ENCODE measurements at regions not wholly inside any gene's neighbourhood (a gene's known extent, or its start where the extent isn't known, plus 50 kb on each side); places are given as distances from the start of the nearest gene placed in this dataset.

DNA sequence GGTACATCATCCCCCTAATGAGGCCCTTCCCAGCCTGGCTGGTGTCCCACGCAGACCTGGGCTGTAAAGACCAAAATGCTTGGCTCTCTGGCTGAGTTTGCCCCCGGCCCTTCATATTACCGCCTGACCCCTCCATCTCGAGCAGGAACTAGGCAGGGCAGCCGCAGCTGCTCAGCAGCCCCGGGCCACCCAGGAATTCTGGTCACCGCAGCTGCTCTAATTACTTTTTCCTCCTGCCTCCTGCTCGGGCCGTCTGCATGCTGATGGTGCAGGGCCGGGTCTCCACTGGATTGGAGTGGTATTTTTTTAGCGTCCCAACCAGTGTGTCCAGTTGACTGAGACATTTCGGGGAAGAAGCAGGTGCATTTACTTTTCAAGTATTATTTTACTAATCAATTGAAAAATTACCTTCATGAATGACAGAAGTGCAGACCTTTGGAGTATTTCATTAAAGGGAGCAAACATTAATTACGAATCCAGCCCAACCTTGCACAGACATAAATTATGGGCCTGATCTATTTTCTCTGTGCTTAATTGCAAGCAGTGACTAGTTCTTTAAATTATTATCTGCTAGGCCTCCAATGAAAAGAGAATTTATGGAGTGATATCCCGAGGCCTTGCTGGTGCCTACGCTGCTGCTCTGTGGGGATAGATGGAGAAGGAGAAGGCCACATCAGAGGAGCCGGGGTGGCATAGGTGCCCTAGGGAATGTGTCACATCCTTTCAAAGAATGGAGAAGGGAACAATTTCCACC is 176.2 kb downstream of the CYLD start:
- no peaks in the 10 kb centered on the region for H3K79me2 ChIP-seq (ENCODE audit: control insufficient read depth, insufficient read depth, low read length)
- TF ChIP-seq JUN (IDR thresholded peaks at IDR 0.05; ENCODE audit: borderline replicate concordance, insufficient read depth, insufficient read length, low read depth) (no peak), GATA2 (IDR thresholded peaks at IDR 0.05; ENCODE audit: insufficient read depth, insufficient read length, low read depth, low read length) (no peak), FOS (IDR thresholded peaks at IDR 0.05; ENCODE audit: borderline replicate concordance, insufficient read depth, low read length) (no peak), CTCF (IDR thresholded peaks at IDR 0.05; ENCODE audit: extremely low read depth in 1 of 2, insufficient read depth in 1 of 2, low read depth in 1 of 2, low read length in 2 of 2) (no peak), POLR2A (IDR thresholded peaks at IDR 0.05; ENCODE audit: low read depth, low read length) (no peak), EZH2 (IDR thresholded peaks at IDR 0.05; ENCODE audit: borderline replicate concordance, low read depth, low read length, severe bottlenecking) (no peak), MYC (IDR thresholded peaks at IDR 0.05; ENCODE audit: low read depth, low read length) (no peak), POLR2AphosphoS5 (IDR thresholded peaks at IDR 0.05; ENCODE audit: insufficient read depth, low read depth, low read length) (no peak)
- TF ChIP-seq, protein P1, sequence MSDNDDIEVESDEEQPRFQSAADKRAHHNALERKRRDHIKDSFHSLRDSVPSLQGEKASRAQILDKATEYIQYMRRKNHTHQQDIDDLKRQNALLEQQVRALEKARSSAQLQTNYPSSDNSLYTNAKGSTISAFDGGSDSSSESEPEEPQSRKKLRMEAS (IDR thresholded peaks at IDR 0.05; ENCODE audit: insufficient read depth, insufficient read length): no peak
- H3K36me3 ChIP-seq (ENCODE audit: control insufficient read depth in 2 of 2, extremely low read depth in 1 of 2, insufficient read depth in 2 of 2, low read length in 2 of 2): no peaks in the 10 kb centered on the region
- H3K4me1 ChIP-seq (ENCODE audit: control insufficient read depth, extremely low read depth, insufficient read depth, low read length): no peaks in the 10 kb centered on the region
- H2AFZ ChIP-seq (ENCODE audit: low read depth, low read length): no peak overlapping the region
- no peaks in the 10 kb centered on the region for H4K20me1 ChIP-seq (replicated peaks; ENCODE audit: control insufficient read depth, extremely low read depth, insufficient read depth, low read length)
- H3K9me3 ChIP-seq (replicated peaks; ENCODE audit: control insufficient read depth, insufficient read depth, low read length): no peaks in the 10 kb centered on the region
- no peaks in the 10 kb centered on the region for H3K27me3 ChIP-seq (ENCODE audit: control insufficient read depth in 2 of 2, insufficient read depth in 2 of 2, low read length in 2 of 2)
- H3K9ac ChIP-seq (replicated peaks; ENCODE audit: extremely low read depth, insufficient read depth, low read length): no peak overlapping the region
- CTCF ChIA-PET: no interaction called here
- FAIRE-seq: no peak
- no TSS peak for BruUV-seq (replicated peaks)
- intact Hi-C loops (cut with micrococcal nuclease): no loop called here
- H3K27ac ChIP-seq (ENCODE audit: insufficient read depth, low read depth, low read length): no peak overlapping the region
- no peak for DNase-seq (ENCODE audit: low read depth, low spot score)
- no peak overlapping the region for H3K4me2 ChIP-seq (ENCODE audit: insufficient read depth, low read length)
- POLR2A ChIA-PET: no interaction called here
- no peak overlapping the region for H3K4me3 ChIP-seq (replicated peaks in 1 of 3; ENCODE audit: insufficient read depth in 1 of 3, low read depth in 1 of 3, low read length in 3 of 3)
- H3K9me1 ChIP-seq (replicated peaks; ENCODE audit: control insufficient read depth, extremely low read depth, insufficient read depth, low read length): no peaks in the 10 kb centered on the region
- dilution Hi-C loops (cut with MboI; ENCODE audit: extremely low pct_ligation_motif_present, low sequenced_read_pairs): no loop called here

Data from endothelial cell of umbilical vein (primary cell).